ENCODE measurements at regions not wholly inside any gene's neighbourhood (a gene's known extent, or its start where the extent isn't known, plus 50 kb on each side); places are given as distances from the start of the nearest gene placed in this dataset.
A peak's percentile ranks its signal among the peaks of the same experiment; 100 is the strongest.
"Not testable (repeated sequence)": the region's sequence is repeated elsewhere in the genome, so short reads cannot be mapped to it uniquely, and the experiment has no call there.

DNA sequence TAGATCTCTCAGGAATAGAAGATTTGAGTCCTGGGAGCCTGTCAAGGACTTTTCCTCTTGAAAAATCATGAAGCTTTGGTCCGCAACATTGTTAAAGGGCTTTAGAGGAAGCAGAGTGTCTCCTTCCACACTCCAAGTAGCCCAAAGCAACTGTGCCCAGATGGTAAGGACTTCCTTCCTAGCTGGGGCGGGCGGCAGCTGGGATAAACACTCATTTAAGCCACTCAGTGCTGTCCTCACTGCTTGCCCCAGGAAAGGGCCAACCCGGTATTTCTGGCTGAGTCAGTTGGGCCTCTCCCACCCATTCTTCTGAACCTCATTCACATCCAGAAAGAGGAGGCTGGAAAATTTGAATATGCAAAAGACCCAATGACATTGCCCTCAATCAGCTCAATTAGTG is 144.3 kb downstream of the CHIC2 start:
- no peak for DNase-seq

DNA sequence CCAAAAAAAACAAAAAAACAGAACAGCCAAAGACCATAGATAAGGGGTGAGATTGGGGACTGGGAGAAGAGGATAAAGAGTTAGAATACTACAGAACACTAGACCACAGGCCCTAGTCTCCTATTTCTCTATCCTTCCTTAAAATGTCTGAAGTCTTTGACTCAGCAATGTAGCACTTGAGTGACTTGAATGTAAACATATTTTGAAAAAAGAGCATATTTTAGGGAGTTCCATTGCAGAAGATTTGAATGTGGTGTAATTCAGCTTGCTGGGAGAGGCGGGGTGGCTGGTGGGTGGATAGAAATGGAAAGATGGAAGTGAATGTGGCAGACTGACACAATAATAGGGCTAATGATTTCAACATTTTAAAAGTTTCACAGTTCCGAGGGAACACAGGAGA is 144.9 kb downstream of the CHIC2 start:
- DNase-seq, result no peak

DNA sequence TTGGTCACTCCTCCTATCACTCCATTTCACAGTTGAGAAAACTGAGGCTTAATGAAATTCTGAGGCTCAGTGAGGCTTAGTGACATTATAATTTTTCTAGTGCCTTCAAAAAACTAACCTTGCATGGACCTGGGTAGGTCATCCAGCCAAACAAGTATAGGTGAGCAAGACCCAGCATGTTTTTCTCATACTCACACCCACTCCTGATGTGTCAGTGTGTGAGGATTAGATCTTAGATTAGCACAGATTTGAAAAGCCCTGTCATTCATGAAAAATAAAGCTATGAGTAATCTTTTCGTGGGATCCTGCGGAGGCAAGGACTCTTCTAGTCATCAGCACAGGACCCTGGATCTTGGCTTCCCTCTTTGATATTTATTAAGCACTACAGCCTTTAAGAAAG is 146.7 kb downstream of the CHIC2 start:
- DNase-seq, result no peak

DNA sequence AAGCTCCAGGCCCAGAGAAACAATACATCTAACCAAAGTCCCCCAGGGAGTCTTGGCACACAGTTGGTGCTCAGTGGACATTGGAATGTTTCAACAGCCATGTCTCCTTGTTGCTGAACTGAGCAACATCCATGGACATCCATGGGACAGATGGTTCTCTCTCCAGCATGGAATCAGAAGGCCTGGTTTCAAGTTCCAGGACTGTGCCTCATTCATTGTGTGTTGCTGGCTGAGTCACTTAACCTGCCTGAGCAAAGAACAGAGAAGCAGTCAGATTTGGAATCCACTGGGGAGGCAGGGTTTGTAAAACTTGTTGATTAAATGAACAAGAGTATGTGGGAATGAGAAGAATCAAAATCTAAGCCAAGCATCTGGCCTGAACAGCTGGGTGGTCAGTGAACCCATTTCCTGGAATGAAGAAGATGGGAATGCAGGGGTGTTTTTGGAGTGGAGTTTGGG is 147.9 kb downstream of the CHIC2 start:
- no peak for DNase-seq

DNA sequence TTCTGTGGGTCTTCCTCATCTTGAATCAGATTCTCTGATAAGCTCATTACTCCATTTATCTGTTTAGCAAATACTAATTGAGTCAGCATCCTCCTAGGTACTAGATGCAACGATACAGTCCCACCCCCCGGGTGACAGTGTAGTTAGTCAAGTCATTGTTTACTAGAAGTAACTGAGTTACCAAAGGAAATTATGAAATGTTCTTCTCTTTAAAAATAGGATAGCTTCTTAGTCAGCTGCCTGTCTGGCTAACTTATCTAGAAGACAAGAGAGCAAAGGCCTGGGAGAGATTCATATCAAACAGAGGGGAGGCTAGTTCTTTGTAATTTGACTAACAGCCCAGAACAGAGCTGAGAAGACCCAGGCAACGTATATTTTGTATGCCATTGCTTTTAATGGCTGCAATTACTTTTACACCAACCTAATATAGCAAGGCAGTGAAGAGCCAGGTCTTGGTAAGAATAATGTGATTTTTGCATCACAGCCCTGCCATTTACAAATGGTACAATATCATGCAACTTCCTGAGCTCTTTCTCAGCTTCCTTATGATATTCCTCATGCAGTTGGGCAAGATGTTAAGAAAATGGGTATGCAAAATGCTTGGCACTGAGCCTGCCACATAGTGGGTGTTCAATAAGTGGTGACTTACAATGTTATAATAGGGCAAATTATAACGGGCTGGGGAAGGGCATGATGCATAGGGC is 149.9 kb downstream of the CHIC2 start:
- no peak for DNase-seq

DNA sequence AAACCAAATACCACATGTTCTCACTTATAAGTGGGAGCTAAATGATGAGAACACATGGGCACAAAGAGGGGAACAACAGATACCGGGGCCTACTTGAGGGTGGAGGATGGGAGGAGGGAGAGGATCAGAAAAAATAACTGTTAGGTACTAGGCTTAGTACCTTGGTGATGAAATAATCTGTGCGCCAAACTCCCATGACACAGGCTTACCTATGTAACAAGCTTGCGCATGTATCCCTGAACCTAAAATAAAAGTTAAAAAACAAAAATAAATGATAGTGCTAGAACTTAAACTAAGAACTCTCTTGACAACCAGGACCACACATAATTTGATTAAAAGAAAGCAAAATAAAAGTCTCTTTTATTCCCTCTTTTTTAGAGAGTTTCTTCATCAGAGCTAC is 150.6 kb downstream of the CHIC2 start:
- DNase-seq, result no peak

DNA sequence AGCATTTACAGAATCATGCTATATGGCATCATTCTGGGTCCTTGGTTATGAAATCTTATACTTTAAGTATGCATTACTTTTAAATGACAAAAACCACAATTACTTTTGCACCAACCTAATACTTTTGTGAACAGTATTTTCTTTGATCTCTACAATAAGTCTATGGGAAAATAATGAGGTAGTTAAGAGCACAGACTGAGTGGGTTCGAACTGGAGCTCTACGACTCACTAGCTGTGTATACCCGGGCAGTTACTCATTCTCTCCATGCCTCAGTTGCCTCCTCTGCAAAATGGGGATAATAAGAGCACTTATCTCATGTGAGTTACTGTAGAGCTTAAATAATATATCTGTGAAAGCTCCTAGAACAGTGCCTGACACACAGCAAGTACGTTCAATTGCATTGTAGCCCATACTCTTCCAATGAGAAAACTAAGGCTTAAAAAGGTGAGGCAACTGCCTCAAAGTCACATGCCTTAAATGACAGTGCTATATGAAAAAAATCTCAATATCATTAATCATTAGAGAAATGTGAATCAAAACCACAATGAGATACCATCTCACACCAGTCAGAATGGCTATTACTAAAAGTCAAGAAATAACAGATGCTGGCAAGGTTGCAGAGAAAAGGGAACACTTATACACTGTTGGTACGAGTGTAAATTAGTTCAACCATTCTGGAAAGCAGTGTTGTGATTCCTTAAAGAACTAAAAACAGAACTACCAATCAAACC is 151.5 kb downstream of the CHIC2 start:
- DNase-seq, result no peak

DNA sequence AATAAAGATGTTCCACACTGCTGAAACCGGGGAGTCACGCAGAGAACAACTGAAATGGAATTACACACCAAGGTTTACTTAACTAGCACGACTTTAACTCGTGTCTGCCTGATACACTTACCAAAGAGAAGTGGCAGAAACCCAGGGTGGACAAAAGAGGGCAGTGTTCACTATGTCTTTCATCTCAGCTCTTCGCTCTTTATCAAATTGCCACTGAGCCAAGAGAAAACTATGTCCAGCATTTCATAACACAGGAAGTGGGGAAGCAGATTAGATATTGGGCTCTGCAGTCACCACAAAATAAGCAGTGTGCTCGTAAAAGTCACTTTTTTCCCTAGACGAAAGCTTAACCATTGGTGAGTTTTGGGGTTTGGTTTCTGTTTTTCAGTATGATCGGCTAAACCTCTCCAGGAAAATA is 155.7 kb downstream of the CHIC2 start:
- peak in 2 of 6 experiments; percentile 2 to 8 for DNase-seq

DNA sequence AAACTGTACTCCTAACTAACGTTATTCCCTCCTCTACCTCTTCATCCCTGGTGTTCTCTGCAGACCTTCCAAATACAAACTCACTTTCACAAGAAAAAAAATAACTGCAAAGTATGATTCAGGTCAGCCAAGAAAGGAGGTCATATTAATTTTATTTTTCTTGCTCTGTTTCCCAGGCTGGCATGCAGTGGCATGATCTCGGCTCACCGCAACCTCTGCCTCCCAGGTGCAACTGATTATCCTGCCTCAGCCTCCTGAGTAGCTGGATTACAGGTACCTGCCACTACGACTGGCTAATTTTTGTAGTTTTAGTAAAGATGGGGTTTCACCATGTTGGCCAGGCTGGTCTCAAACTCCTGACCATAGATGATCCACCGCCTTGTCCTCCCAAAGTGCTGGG is 156.6 kb downstream of the CHIC2 start:
- no peak for DNase-seq

DNA sequence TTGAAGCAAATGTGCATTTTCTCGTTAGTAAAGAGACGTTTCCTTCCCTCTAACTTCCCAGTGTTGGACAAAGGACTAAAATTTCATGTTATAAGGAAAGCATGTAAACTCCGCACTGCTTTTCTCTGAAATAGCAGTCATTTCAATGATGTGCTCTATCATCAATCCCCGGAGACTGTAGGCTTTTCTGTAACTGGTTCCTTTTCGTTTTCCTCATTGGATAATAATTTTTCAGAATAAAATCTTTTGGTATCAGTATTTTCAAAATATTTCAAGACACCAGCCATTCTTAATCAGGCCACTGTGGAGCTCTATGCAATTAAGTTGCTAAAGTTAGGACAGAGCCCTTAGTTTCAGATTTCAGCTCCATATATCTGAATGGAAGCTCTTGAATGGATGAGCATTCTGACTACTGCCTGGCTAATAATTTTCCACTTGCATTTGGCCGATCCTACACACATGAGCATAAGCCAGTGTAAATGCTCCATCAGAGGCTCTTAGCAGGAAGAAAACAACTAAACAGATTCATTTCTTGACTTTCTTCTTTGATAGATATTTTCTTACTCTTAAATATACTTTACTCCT is 157.7 kb downstream of the CHIC2 start:
- no peak for DNase-seq

DNA sequence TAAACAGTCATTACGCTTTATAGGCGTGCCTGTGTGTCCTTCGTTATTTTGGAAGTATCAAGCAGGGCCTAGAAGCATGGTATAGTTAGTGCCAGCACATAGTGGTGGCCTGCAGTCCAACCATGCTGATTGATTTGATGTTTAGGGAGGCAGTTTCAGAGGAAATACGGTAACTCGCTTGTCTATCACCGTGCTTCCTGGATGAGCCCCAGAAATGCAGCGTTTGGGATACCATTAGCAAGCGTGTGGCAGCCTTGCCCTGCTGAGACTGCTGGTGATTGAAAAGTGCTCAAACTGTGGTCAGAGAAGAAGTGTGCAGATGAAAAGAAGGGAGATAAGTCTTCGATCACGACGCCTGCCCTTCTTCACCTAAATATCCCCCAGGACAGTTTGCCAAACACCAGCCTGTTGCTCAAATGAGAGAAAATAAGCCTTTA is 158.4 kb downstream of the CHIC2 start:
- DNase-seq, result no peak

DNA sequence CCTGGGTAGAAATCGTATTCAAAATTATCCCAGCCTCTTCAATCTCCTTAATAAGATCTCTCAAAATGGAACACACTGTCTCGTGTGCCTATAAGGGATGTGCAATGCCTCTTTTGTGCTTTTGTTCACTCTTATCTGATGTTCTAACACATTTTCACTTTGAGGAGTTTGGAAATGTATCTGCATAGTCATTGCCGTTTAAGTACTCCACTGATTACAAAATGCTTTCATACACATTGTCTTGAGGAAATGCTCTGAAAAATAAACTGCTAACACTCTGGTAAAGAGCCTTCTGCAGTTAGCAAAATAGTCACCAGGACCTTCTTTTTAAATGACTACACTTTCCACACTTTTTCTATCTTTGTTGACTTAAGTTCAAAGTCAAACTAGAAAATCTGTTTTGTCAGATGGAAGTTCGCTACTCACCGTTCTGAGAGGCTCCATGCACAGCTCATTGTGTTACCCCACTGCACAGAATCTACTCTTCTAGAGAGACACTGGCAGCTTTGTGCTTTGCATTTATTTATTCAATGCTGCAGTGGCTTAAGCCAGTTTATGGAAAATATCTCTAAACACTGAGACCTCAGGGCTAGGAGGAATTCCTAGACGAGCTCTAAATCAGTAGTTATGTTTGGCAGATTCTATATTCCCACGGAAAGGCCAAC is 159.0 kb downstream of the CHIC2 start:
- DNase-seq, result no peak

DNA sequence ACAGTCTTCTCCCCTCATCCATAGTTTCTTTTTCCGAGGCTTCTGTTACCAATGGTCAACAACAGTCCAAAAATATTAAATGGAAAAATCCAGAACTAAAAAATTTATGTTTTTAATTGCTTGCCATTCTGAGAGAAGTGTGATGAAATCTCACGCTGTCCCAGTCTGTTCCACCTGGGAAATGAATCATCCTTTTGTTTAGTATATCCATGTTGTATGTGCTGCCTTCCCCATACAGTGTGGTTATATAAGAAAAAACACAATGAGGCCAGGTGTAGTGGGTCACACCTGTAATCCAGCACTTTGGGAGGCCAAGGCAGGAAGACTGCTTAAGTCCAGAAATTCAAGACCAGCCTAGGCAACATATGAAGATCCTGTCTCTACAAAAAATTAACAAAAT is 161.6 kb downstream of the CHIC2 start:
- DNase-seq, result no peak

DNA sequence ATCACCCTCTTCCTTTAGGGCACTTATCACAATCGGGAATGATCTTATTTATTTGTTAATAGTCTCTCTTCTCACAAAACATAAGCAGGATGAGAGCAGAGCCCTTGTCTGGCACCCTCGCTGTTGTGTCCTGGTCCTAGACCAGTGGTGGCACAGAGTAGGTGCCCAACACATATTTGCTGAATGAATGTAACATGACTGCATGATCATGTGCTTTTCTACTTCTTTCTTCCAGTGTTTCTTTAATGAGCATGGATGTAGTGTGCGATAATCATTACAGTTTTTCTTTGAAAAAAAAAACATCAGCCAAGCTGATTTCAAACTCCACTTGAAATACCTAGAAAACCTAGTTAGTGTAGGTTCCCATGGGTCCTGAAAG is 164.1 kb downstream of the CHIC2 start:
- no peak for DNase-seq

DNA sequence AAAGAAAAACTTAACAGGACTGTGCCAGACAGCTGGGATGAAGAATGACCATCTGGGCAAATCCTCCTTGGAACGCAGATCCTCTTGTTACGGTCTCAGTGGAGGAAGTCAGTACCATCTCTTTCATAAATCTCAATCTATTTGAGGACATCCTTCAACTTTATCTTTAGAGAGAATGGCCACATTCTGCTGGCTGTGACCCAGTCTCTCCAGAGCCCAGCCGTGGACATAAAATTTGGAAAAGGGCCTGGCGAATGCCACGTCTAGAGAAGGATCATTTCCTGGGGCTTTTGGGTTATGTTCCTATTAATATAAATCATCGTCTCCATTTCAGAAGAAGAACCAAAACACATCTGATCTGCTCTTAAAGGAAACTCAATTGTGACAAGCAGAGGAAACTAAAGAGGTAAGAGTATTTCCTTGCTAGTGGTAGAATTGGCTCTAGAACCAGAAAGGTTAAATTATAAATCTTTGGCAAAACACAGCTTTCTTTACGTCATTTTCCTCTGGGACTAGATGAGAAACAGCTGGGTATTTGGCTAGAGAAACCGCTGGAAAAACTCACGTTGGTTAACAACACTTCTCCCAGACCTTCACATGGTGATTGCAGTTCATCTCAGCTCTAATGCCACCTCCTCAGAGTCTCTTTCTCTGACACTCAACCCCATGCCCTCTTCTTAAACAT is 164.7 kb downstream of the CHIC2 start:
- no peak for DNase-seq

DNA sequence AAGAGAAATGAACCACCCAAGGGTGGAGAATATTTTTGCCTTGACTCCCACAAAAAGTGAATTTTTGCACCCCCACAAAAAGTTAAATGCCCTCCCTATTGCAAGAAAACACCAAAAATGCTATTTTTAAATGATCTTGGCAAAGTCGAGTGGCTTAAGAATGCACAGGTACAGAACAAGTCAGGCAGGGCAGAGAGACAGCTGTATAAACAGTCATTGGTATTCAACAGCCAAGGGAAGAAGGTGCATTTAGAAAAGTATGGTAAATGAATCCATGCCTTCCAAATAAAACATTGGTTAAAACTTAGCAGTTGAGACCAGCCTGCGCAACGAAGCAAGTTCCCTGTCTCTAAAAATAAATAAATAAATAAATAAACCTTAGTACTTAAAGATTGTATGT is 169.3 kb downstream of the CHIC2 start:
- no peak for DNase-seq

DNA sequence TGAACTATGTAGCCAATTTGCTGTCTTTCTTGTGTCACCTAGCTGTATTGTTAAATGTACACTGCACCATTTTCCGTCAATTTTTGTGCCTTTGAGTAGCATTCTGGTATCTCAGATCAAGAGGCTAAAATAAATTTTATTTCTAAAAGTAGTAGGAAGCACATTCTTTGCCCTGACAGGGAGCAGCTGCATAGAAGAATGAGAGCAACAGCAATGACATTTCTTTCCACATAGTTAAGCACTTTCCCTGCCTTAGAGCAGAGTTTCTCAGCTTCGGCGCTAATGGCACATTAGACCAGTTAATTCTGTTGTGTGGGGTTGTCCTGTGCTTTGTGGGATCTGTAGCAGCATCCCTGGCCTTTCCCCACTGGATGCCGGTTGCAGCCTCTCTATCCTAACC is 173.9 kb downstream of the CHIC2 start:
- no peak for DNase-seq

DNA sequence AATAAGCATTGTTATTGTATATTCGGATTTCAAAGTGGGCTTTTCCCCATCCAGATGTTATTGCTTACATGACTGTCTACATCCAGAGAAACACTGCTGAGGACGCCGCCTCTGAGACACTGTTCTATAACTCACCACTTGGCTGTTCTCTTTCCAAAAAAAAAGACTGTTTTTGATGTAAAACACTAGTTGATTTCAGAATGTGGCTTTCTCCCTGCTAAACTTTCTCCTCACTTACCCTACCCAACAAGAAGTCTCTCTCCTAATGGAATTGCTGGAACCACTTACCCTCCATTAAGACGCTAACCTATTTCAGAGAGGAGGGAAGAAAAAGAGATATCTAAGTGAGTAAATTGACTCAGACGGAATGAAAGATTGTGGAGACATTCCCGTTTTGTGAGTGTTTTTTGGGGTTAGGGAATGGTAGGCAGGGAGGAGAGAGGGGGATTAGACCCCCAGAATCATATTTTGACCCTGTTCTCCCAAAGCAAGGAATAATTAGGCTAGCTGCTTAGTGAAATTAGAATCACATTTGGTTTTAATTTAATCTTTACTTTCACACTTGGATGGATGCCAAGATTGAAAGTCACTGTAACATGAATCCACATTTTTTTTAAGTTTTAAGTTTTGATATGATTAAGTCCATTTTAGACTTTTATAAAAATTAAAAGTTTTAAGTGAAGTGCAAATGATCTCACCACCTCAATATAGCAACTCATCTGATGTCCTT is 174.9 kb downstream of the CHIC2 start:
- no peak for DNase-seq

DNA sequence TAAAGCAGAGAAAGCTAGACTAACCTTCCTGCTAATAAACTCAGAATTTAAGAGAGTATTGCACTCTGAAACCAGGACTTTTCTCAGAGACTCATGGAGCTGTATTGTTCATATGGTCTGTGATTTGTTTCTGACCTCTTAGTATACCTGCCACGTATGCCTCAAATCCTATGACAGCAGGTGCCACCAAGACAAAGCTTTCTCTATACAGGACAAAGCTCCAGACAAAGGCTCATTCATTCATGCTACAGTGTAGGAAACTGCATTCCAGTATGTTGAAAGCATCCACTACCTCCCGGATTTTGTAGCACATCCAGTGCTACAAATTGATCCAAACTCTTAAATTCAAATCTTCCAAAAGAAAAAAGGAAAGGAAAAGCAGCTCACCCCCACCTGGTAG is 178.3 kb downstream of the CHIC2 start:
- no peak for DNase-seq

DNA sequence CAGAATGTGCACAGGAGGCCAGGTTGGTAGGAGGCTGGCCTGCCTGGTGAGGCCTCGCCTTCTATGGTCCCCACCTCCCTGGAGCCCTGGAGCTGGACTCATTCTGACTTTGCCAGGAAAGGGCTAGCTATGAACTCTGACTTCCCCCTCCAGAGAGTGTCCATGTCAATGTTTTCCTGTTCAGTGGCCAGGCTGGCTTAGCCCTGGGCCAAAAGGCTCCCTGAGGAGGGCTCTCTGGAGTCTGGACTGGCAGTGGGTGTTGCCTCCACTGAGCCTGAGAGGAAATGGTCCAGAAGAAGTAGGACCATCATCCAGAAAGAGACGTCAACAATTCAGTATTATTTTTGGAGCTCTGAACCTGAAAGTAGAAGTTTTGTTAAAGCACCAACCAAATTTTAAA is 178.7 kb downstream of the CHIC2 start:
- DNase-seq, result no peak

DNA sequence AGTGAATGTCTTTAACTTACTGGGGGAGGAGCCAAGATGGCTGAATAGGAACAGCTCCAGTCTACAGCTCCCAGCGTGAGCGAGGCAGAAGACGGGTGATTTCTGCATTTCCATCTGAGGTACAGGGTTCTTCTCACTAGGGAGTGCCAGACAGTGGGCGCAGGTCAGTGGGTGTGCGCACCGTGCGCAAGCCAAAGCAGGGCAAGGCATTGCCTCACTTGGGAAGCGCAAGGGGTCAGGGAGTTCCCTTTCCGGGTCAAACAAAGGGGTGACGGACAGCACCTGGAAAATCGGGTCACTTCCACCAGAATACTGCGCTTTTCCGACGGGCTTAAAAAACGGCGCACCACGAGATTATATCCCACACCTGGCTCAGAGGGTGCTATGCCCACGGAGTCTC is 187.3 kb downstream of the CHIC2 start:
- not testable (repeated sequence) for DNase-seq

DNA sequence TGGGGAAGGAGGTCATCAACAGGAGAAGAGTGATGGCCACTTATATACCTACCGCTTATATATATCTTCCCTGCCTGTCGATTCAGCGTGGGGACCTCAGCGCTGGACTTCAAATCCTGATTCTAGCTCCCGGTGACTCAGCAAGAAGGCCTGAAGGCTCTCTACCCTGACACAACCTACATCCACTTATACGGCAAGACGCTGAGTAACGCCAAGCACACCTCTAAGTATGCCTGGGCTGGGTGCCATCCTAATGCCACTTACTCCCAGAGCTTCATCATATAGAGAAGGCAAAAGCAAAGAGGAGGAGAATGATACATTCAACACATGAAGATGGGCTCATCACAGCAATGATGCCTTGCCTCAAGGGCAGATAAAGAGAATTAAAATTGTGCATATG is 198.3 kb downstream of the CHIC2 start:
- no peak for DNase-seq

Measured in stimulated activated naive CD4-positive, alpha-beta T cell (primary cell).